AG04450 (cell line): ENCODE measurements at regions not wholly inside any gene's neighbourhood (a gene's known extent, or its start where the extent isn't known, plus 50 kb on each side); places are given as distances from the start of the nearest gene placed in this dataset.

ENCODE experiments used
- CTCF ChIA-PET: fragments of 300-600, 350-600 bp; formaldehyde crosslinking; extraction: SDS; loops from one replicate; lab custom pipeline; 2022; ENCODE audit warnings: antibody characterized with exemption, inconsistent platforms; lab: Charles Lee
- POLR2A ChIA-PET: fragments of 350-600 bp; formaldehyde crosslinking; extraction: SDS; loops from one replicate; lab custom pipeline; 2021; ENCODE audit warnings: antibody characterized with exemption, inconsistent platforms; lab: Yijun Ruan, JAX
- DNase-seq: peaks from one replicate; pipeline ENCODE4 v3.0.0-alpha.2; 2011; ENCODE audit warnings: low read depth, low spot score
- H3K27ac ChIP-seq: one replicate; pipeline ENCODE4 v1.5.1; 2012; ENCODE audit warnings: low read depth, low read length, control low read depth
- H3K27me3 ChIP-seq: one replicate; pipeline ENCODE4 v1.6.0; 2012; ENCODE audit warnings: low read length; ENCODE audit not compliant: control insufficient read depth, insufficient read depth
- H3K4me3 ChIP-seq: 2 replicates; pipeline ENCODE4 v1.5.1; 2011; ENCODE audit warnings: mild to moderate bottlenecking, low read depth, low read length, control low read depth
- H3K9me3 ChIP-seq: 2 replicates; pipeline ENCODE4 v1.5.1; 2012; ENCODE audit warnings: low read length; ENCODE audit not compliant: control insufficient read depth, insufficient read depth
- TF ChIP-seq, protein P1 (sequence below): IDR thresholded peaks from 2 replicates; pipeline ENCODE4 v1.5.1; 2011; ENCODE audit warnings: low read depth, low read length, control low read depth, inconsistent platforms

DNA sequence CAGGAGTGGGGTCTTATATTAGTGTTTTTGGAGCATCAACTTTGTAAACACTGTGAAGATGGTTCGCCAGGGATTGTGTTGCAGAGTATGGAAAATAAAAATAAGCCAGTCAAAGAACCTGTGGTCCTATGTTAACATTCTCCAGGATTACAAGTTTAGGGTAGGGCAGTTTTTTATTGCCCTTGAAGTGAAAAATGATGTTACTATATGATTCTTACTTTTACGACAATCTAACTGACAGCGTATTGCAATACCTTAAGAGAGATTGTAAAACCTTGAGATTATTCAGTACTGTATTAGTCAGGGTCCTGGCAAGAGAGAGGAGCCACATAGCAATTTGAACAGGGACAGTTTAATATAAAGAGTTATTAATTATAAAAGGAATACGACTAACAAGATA is 144.7 kb upstream of the ZNF608 start:
- Histone ChIP-seq H3K27me3 (no peaks in the 10 kb centered on the region), H3K27ac (no peak overlapping the region), H3K9me3 (peaks cover 8% of the 10 kb centered on the region), H3K4me3 (no peak overlapping the region)
- TF ChIP-seq, protein P1, sequence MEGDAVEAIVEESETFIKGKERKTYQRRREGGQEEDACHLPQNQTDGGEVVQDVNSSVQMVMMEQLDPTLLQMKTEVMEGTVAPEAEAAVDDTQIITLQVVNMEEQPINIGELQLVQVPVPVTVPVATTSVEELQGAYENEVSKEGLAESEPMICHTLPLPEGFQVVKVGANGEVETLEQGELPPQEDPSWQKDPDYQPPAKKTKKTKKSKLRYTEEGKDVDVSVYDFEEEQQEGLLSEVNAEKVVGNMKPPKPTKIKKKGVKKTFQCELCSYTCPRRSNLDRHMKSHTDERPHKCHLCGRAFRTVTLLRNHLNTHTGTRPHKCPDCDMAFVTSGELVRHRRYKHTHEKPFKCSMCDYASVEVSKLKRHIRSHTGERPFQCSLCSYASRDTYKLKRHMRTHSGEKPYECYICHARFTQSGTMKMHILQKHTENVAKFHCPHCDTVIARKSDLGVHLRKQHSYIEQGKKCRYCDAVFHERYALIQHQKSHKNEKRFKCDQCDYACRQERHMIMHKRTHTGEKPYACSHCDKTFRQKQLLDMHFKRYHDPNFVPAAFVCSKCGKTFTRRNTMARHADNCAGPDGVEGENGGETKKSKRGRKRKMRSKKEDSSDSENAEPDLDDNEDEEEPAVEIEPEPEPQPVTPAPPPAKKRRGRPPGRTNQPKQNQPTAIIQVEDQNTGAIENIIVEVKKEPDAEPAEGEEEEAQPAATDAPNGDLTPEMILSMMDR = no peak
- POLR2A ChIA-PET = no interaction called here
- no peak for DNase-seq
- CTCF ChIA-PET = no interaction called here

GRCh38 chr5:124892185-124892848 is 145.9 kb upstream of the ZNF608 start:
- Histone ChIP-seq H3K27me3 (no peaks in the 10 kb centered on the region), H3K27ac (no peak overlapping the region), H3K4me3 (no peak overlapping the region), H3K9me3 (peaks cover 8% of the 10 kb centered on the region)
- TF ChIP-seq, protein P1 = no peak
- CTCF ChIA-PET = no interaction called here
- POLR2A ChIA-PET = no interaction called here
- no peak for DNase-seq

GRCh38 chr5:124894541-124894940 is 148.1 kb upstream of the ZNF608 start:
- no peak for DNase-seq
- ChIA-PET POLR2A (no interaction called here), CTCF (no interaction called here)
- peaks cover 8% of the 10 kb centered on the region for H3K9me3 ChIP-seq
- no peak overlapping the region for H3K27ac ChIP-seq
- no peaks in the 10 kb centered on the region for H3K27me3 ChIP-seq
- TF ChIP-seq, protein P1 = no peak
- H3K4me3 ChIP-seq = no peak overlapping the region

DNA sequence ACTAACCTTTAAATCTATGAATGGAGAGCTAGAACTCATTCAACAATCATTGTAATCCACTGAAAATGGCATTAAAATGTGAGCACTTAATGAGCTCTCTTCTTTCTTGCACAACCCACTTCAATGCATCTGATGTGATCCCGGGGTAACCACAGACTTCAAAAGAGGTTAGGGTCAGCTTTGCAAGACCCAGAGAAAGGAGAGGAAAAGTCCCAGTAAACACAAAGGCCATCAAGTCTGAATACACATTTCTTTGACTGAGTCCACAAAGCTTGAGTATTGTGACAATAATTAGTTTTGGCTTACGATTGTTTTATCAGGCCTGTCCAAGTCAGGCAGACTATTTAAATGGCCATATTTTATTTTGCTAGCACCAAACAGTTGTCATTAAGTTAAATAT is 148.8 kb upstream of the ZNF608 start:
- CTCF ChIA-PET = no interaction called here
- POLR2A ChIA-PET = no interaction called here
- no peaks in the 10 kb centered on the region for H3K27me3 ChIP-seq
- TF ChIP-seq, protein P1 = no peak
- no peak overlapping the region for H3K4me3 ChIP-seq
- no peak overlapping the region for H3K27ac ChIP-seq
- peaks cover 8% of the 10 kb centered on the region for H3K9me3 ChIP-seq
- DNase-seq = no peak

GRCh38 chr5:124901081-124901480 is 154.6 kb upstream of the ZNF608 start:
- Histone ChIP-seq H3K27me3 (no peaks in the 10 kb centered on the region), H3K27ac (no peak overlapping the region), H3K4me3 (no peak overlapping the region), H3K9me3 (no peaks in the 10 kb centered on the region)
- TF ChIP-seq, protein P1 = no peak
- POLR2A ChIA-PET = no interaction called here
- CTCF ChIA-PET = no interaction called here
- DNase-seq = no peak
